Myocyte (in vitro differentiated cells): ENCODE measurements at regions not wholly inside any gene's neighbourhood (a gene's known extent, or its start where the extent isn't known, plus 50 kb on each side); places are given as distances from the start of the nearest gene placed in this dataset.

ENCODE experiments used
- DNase-seq: peaks from one replicate; pipeline ENCODE4 v3.0.0-alpha.2; 2012; ENCODE audit warnings: low read depth

DNA sequence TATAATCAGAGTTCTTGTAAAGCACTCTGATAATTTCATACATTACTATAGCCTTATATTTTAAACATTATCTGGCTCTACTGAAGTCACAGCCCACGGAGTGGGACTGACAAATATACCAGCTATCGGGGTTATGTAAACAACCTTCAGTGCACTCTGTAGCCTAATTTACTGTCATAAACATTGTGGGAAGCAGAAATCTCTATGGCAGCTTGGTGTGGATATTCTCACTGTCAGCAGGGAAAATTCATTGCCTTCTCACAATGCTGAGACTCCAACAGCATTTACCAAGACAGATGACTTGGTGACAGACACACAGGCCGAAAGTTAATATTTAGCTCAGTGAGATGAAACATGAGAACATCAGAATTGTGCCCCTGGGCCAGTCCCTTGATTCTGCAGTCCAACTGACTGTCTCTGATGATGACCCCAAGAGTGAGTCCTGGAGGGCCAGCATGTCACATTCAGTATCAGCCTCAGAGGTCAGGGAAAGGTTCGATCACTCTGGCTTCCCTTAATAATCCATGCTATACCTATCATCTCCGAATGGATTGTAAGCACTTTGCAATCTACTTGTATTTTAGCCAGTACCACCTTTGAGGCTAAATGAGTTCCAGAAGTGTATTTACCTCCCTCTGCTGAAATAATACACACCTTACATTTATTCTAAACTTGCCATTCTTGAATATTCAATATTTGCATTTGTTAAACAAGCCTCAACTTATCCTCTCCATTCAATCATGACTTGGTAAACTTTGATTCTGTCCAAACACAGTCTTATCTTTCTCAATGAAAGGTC is 146.2 kb upstream of the OSR1 start:
- peak; percentile 6 for DNase-seq

DNA sequence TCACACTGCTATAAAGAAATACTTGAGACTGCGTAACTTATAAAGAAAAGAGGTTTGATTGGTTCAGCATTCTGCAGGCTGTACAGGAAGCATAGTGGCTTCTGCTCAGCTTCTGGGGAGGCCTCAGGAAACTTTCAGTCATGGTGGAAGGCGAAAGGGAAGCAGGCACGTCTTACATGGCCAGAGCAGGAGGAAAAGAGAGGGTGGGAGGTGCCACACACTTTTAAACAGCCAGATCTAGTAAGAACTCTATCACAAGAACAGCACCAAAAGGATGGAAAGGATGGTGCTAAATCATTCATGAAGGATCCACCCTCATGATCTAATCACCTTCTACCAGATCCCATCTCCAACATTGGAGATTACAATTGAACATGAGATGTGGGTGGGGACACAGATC is 145.5 kb upstream of the OSR1 start:
- no peak for DNase-seq

DNA sequence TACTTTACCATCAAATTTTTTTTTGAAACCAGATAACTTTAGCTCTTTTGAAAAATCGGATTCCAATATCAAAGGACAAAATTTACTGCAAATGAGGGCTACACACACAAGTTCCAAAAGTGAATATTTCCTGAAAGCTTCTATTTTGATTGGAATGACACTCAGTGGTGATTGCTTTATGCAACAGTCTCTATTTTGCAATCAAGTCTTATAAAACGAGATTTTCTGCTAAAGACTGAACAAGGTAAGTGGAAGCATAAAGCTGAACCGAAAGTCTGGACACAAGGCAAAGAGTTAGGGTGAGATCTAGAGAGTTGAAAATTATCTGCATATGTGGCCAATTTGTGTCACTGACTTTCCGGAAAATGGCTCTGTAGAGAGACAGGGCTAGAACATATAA is 145.0 kb upstream of the OSR1 start:
- DNase-seq = no peak

DNA sequence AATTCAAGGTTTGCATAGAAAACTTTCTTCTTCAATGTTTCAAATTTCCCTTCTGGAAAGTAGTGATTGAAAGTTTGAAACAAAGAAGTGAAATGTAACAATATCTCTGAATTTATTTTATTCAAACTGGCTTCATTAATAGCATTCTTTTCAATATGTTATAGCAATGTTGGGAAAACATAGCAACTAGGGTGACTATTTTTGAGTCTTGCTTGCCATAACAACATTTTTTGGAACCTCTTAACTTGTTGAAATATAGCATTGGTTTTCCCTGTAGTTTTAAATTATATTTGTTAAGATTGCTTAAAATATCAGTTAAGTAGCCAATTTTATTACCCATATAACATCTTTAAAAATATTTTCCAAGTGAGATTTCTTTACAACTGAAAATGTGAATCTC is 141.7 kb upstream of the OSR1 start:
- no peak for DNase-seq

DNA sequence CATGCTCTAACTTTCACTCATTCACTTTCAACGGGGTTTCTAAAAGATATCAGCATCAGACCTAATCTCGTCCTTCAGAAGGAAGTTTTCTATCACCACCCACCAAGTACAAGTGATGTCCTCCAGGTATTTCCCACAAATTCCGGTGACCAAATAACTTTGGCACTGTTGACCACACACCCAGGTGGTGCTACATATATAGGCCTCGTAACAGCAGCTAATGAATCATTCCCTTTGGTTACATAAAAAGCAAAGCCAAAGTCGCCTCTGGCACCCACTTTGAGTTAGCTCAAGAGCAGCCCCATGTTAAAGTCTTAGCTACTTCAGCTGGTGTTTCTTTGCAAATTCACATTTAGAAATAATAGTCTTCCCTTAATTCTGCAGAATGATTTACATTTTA is 138.2 kb upstream of the OSR1 start:
- DNase-seq = peak; percentile 28

DNA sequence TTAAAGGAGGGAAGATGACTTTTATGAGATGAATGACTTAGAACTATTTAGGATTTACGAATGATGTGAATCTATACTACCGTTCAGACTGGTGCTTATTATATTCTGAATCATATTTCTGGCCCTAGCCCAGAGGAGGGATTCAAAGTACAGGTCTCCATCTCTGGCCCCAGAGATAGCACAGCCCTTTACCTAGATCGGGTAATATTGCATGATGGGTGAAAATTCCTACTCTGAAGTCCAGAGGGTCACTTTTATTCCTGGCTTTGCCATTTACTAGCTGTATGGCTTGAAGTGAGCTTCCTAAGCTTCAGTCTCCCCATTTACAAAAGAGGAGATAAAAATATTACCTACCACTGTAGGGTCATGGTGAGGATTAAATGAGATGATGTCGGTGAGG is 135.8 kb upstream of the OSR1 start:
- DNase-seq = no peak

DNA sequence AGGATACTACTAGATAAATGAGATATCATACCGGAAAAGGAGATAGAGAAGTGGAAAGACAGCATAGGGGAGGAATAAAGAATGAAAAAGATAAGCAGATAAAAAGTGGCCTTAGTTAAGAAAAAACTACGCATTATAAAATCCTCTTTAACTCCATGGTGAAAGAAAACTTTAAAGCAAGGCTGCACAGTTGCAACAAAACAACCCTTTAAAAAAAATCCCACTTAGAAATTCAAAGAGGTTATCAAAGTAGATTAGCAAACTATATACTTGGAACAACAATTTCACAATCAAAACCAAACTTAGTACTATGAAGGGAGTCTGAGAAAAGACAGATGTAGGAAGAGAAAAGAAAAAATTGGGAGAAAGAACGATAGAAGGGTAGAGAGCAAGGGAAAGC is 133.4 kb upstream of the OSR1 start:
- DNase-seq = no peak

DNA sequence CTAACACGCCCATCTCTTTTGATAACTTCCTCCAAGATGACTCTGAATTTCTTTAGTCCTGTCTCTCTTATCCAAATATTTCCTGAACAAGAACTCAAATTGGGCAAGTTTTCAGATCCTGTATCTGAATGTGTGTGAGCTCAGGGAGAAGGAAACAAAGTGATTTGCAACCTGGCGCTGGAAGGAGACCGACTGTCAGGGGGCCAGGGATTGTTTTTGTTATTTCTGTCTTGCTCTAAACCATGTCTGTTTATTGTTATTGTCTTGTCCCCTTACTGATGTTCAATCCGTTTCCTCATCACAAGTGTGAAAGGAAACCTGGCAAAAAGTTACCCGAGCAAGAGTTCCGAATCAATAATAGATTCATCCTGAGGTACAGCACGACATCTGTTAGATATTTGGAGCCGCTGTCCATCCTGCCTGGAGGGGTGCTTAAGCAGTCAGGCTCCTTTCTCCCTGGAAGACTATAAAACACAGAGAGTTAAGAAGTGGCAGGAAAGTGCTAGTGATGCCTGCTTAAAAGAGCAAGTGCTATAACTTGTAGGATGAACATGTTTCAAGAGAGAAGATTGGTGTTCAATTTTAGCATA is 132.5 kb upstream of the OSR1 start:
- DNase-seq = no peak

DNA sequence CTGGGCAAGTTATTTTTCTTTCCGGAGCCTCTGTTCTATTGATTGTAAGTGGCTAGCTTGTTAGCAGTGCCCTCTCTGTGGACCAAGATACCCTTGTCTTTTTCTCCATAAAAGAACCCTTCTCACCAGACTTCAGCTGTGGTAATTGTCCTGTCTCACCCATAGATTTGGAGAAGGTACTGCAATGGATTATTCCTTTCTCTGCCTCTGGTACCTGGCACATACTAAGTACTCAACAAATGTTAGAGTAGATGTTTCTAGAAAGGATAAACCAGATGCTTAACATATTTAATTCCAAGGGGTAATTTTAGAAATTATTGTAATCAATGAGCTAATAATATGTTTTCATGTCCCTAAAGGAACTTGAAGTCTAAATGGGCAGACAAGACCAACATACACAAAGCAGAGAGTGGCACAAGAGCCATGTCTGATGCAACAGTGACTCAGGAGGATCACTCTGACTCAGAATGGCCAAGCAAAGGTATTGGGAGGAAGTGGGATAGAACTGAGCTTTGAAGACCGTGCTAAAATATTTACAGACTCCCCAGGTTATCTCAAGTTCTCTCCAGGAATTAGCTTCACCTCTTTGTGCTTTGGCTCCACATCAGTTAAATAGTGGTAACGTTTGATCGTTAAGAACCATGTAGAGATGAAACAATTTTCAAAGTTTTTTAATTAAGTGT is 129.7 kb upstream of the OSR1 start:
- peak; percentile 16 for DNase-seq

DNA sequence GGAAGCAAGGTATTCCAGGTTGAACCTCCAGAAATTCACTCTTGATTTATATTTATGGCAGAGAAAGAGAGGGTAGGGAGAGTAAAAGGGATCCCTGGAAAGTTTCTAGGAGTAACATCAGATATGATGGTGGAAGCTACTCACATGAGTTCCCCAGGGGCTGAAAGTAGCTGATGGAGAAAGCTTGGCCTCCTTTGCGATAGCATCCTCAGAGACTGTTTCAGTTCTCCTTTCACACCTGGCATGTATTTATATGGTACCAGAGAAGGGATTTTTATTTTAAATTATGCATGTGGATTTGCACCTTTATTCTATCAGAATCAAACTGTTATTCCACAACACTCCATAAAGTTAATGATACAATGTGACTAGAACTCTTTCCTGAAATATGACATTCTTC is 126.3 kb upstream of the OSR1 start:
- DNase-seq = no peak

DNA sequence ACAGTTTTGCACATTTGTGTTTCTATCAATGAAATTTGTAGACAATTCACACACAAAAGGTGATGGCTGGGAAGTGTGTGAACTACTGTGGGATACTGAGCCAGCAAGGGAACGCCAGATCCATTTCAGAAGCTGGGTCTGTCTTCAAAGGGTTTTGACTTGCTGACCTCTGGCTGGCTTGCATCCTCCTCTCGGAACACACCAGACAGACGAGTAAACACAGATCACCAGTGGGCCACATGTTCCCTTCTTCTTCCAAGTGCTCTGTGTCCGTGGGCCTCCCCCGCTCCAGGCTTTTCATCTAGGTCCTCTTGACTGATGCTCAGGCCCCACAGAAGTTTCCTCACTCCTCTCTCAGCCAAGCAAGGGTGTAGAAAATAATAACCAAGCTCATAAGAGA is 122.2 kb upstream of the OSR1 start:
- DNase-seq = no peak

DNA sequence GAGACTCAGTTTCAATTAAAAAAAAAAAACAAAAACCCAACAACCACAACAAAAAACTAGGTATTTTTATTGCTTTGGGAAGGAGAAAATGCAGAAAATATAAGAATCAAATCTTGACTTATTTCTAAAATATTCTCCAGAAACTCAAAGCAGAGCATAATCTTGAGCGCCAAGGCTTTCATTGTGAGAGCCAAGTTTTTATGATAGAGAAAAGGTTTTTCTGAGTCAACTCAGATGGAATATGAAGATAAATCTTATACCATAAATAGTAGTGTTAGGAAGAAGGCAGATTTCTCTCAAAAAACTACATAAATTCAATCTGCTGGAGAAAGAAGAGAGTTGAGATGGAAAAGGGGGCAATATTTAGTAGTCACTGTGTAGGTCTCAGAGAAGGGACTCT is 121.2 kb upstream of the OSR1 start:
- DNase-seq = no peak

DNA sequence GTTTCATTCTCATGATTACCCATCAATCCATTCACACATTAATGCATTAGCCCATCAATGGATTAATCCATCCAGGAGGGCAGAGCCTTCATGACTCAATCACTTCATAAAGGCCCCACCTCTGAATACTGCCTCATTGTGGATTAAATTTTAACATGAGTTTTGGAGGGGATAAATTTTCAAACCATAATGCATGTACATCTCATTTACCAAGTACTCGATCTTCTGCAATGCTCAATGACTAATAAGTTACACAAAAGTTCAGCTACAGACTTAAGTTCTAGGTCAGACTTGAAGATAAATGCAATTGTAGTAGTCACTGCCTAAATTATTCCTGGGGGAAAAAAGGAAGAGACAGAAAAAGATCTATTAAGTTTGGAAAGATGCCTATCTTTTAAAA is 120.0 kb upstream of the OSR1 start:
- no peak for DNase-seq

DNA sequence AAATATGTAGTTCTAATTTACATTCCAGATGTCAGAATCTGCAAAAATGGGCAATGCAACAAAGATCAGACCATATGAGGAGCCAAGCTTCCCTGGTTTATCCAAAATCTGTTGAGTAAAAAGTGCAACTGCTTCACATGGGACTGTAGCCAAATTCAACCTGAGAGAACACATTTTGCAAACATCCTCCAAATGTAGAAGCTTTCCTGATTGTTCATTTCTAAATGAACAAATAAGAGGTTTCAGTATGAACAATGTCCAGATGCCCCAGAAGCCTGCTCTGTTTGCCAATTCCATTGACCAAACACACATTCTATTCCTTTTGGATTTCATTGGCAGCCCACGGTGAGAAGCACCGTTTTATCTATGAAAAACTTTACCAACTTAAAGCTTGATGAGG is 117.9 kb upstream of the OSR1 start:
- DNase-seq = no peak

DNA sequence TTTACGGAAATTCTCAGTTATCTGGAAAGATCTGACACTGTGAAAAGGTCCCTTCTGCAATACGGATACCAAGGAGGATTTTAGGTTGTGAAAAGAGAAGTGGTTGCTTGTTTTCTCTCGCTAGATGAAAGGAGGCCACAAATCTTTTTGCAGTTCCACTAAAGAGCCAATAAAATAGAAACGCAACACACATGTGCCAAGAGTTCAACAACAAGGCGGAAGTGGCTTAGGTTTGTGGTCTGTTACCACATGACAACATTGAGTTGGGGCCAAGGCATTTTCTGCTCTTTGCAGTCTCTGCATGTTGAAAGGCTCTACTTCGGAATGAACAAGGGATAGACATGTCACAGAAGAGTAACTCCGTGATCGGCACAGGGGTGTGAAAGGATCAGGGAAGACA is 115.7 kb upstream of the OSR1 start:
- peak; percentile 67 for DNase-seq

DNA sequence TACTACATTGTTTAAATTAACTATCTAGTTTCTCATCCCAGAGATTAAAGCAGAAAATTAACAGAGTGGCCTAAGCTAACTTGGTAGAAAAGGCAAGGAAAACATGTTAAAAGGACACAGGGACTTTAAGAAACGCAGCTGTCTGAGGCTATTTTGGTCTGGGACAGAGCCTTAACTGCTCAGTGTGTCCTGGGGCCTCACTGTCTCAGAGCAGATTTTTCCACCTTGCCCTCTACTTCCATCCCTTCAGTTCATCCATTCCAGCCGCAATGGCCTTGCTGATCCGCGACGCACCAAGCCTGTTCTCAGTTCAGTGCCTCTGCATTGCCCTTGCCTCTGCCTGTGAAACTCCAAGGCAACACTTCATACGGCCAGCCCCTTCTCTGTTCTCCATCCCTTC is 114.9 kb upstream of the OSR1 start:
- DNase-seq = peak; percentile 64

DNA sequence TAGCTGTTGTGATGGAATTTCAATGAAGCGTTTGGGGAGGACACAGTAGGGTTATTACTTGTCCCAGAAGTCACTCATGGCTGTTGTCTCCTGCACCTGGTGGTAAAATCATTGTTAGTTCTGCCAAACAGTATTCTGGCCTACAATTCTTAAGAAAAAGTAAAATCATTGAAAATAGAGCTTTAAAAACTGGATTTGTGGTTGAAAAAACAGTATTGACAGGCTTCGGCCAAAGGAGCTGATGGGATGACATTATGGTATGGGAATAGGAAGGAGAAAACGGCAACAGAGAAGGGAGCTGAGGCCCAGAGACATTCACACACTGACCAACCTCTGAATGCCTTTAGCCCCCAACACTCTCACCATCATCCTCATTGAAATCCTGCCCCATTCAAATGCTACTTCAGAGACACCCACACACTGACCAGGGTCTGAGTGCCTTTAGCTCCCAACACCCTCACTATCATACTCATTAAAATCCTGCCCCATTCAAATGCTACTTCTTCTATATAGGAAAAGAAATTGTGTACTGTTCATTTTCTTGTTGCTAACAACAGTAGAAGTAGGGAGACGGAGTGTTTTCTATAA is 114.1 kb upstream of the OSR1 start:
- no peak for DNase-seq

DNA sequence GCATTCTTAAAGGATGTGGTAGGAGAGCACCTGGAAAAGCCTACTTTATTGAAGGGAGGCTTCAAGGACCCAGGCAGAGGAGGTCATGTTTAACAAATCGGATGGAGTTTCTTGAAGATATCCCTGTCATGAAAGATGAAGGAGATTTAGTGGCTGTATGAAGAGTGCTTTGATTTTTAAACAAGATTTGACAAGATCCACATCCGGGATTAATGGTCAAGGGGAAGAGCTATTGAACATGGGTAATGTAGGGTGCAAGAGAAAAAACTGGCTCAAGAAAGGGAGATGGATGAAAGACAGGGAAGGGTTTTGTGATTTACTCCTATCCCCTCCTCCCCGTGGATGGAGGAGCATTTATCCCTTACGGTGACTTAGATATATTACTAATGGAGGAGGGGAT is 113.1 kb upstream of the OSR1 start:
- DNase-seq = no peak

DNA sequence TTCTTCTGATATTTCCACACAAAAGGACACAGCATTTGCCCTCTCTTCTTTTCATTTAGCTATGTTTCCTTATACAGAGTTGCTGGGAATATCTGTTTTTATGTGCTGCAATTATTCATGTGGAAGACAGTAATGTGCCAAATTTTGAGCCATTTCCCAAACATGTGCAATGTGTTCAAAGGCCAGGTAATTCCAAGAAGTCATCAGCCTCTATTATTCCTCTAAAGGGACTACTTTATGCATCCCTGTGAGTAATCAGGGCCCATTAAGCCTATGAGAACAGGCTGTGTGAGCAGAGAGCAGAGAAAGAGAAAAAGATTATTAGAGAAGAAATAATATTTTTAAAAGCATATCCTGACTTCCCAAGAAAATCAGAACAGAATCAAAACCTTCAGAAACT is 107.6 kb upstream of the OSR1 start:
- no peak for DNase-seq

DNA sequence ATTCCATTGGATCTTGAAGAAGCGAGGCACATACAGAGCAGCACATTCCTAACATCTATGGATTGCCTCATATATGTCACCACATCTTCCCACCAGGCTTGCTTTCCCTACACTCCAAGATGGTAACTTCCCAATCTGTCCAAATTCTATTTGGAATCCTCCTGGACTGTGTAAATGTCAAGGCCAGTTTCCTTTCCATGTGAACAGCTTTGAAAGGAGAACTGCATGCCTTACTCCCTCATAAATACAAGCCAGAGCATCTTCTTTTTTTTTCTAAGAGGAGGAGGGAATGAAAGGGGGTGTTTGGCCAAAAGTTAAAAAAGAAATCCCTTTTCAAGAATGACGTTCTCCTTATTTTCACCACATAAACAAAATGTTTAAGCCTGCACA is 103.8 kb upstream of the OSR1 start:
- DNase-seq = no peak

DNA sequence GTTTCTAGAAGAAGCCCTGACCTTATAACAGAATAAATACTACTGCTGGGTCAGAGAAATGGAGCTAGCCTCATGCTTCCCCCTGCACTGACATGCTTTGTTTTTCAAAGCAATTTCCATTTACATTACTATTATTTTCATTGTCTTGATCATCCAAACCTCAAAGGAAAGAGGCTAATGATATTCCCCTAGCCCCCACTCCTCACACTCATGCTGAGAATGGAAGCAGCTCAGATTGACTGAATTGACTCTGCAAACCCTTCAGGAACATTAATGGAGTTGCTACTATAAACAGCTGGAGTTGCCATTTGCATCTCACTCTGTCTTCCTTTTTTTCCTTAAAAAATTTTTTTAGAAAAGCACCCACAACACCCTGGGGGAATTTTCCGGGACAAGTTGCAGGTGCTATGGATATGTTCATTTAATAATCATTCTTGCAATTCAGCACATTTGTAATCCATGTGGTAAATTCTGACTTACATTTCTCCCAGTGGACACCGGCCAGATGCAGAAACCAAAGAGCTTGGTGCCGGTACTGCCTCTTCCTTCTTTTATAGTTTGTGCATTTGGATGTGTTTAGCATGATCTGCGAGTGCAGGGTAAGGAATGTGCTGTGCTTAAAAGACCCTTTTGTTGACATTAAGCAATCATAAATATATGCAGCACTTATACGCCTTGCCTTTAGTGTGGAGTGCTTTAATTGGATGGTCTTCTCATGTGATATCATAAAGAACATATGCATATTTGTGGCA is 103.3 kb upstream of the OSR1 start:
- DNase-seq = no peak

DNA sequence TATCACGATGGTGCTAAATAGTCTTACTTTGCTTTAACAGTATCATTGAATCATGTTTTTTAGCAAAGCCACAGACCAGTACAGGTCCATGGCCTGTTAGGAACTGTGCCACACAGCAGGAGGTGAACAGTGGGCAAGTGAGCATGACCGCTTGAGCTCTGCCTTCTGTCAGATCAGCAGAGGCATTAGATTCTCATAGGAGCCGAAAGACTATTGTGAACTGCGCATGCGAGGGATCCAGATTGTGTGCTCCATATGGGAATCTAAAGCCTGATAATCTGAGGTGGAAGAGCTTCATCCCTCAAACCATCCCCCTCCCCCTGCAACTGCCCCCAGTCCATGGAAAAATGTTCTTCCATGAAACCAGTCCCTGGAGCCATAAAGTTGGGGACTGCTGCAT is 102.3 kb upstream of the OSR1 start:
- no peak for DNase-seq
